GM12892 (cell line): ENCODE measurements at regions not wholly inside any gene's neighbourhood (a gene's known extent, or its start where the extent isn't known, plus 50 kb on each side); places are given as distances from the start of the nearest gene placed in this dataset.
"Not testable (repeated sequence)": the region's sequence is repeated elsewhere in the genome, so short reads cannot be mapped to it uniquely, and the experiment has no call there.

Experiments used
- POLR2A ChIP-seq: IDR thresholded peaks from 2 replicates; pipeline ENCODE4 v1.6.1; 2011; ENCODE audit warnings: low read depth, low read length, control low read depth
- POLR2AphosphoS5 ChIP-seq: IDR thresholded peaks from 2 replicates; pipeline ENCODE4 v1.6.1; 2011; ENCODE audit warnings: low read depth, low read length, control low read depth
- TAF1 ChIP-seq: IDR thresholded peaks from 2 replicates; pipeline ENCODE4 v1.6.1; 2011; ENCODE audit warnings: low read depth, mild to moderate bottlenecking, control low read depth, low read length, borderline replicate concordance

GRCh38 chrX:115359508-115359907, 70.0 kb downstream of the LUZP4 start:
- TF ChIP-seq POLR2AphosphoS5, POLR2A, TAF1: not testable (repeated sequence)
